ENCODE measurements at regions not wholly inside any gene's neighbourhood (a gene's known extent, or its start where the extent isn't known, plus 50 kb on each side); places are given as distances from the start of the nearest gene placed in this dataset.

- TF ChIP-seq POLR2A (IDR thresholded peaks at IDR 0.05; ENCODE audit: extremely low read depth, insufficient read length) (no peak), CTCF (IDR thresholded peaks at IDR 0.05; ENCODE audit: low read depth, low read length) (no peak), MAX (IDR thresholded peaks at IDR 0.05; ENCODE audit: low read depth, low read length) (no peak), MYC (IDR thresholded peaks at IDR 0.05; ENCODE audit: low read depth, low read length) (no peak)
Measured at GRCh38 chr7:20269726-20270125, 52.5 kb upstream of the MACC1 start.

Measured in NB4 (cell line).